ENCODE measurements at regions not wholly inside any gene's neighbourhood (a gene's known extent, or its start where the extent isn't known, plus 50 kb on each side); places are given as distances from the start of the nearest gene placed in this dataset.
A peak's percentile ranks its signal among the peaks of the same experiment; 100 is the strongest.
"Not testable (repeated sequence)": the region's sequence is repeated elsewhere in the genome, so short reads cannot be mapped to it uniquely, and the experiment has no call there.

- DNase-seq = not testable (repeated sequence)
These were observed 81.1 kb downstream of the THSD1 start for GRCh38 chr13:52324831-52325230.

- no peak for DNase-seq
These were observed 86.1 kb downstream of the THSD1 start for GRCh38 chr13:52319876-52320275.

GRCh38 chr13:52309833-52310232, 96.1 kb downstream of the THSD1 start:
- not testable (repeated sequence) for DNase-seq

- not testable (repeated sequence) for DNase-seq
These were observed 99.6 kb downstream of the THSD1 start for GRCh38 chr13:52306336-52306735.

GRCh38 chr13:52303098-52303497, 102.9 kb downstream of the THSD1 start:
- DNase-seq = not testable (repeated sequence)

GRCh38 chr13:52302688-52303087, 103.3 kb downstream of the THSD1 start:
- DNase-seq = not testable (repeated sequence)

- DNase-seq = not testable (repeated sequence)
These were observed 104.1 kb downstream of the THSD1 start for GRCh38 chr13:52301810-52302400.

GRCh38 chr13:52298079-52298661, 107.8 kb downstream of the THSD1 start:
- not testable (repeated sequence) for DNase-seq

GRCh38 chr13:52288891-52289290, 117.1 kb downstream of the THSD1 start:
- DNase-seq = not testable (repeated sequence)

- not testable (repeated sequence) for DNase-seq
These were observed 122.0 kb upstream of the NEK3 start for GRCh38 chr13:52281387-52281786.

GRCh38 chr13:52279408-52279807, 120.0 kb upstream of the NEK3 start:
- not testable (repeated sequence) for DNase-seq

GRCh38 chr13:52254299-52254698, 94.9 kb upstream of the NEK3 start:
- DNase-seq = not testable (repeated sequence)

GRCh38 chr13:52240752-52241151, 81.4 kb upstream of the NEK3 start:
- not testable (repeated sequence) for DNase-seq

- peak; percentile 5 for DNase-seq
These were observed 76.7 kb upstream of the NEK3 start for GRCh38 chr13:52235900-52236595.

GRCh38 chr13:52234928-52235327, 75.5 kb upstream of the NEK3 start:
- not testable (repeated sequence) for DNase-seq

GRCh38 chr13:52223063-52223462, 63.7 kb upstream of the NEK3 start:
- DNase-seq = not testable (repeated sequence)

GRCh38 chr13:52213920-52214319, 54.5 kb upstream of the NEK3 start:
- not testable (repeated sequence) for DNase-seq

GRCh38 chr13:52212886-52213285, 53.5 kb upstream of the NEK3 start:
- not testable (repeated sequence) for DNase-seq

GRCh38 chr13:52211416-52211776, 52.0 kb upstream of the NEK3 start:
- DNase-seq = not testable (repeated sequence)

GRCh38 chr13:52210564-52211415, 51.4 kb upstream of the NEK3 start:
- DNase-seq = not testable (repeated sequence)

Data from NCI-H2029 (cell line).